ENCODE measurements at regions not wholly inside any gene's neighbourhood (a gene's known extent, or its start where the extent isn't known, plus 50 kb on each side); places are given as distances from the start of the nearest gene placed in this dataset.
A peak's percentile ranks its signal among the peaks of the same experiment; 100 is the strongest.

- Histone ChIP-seq H3K27ac (no peak overlapping the region), H3K4me3 (no peak overlapping the region), H3K4me1 (peaks cover 0 to 19% (median 15%) of the 10 kb centered on the region in 4 donors), H3K27me3 (no peaks in the 10 kb centered on the region), H3K36me3 (no peaks in the 10 kb centered on the region), H3K9me3 (no peaks in the 10 kb centered on the region)
- DNase-seq (no peak), ATAC-seq (ENCODE audit: low FRiP score in 2 of 2) (no peak)
- WGBS, 2 donors, result 82 to 87% methylated on average over 1 of the region's 1 CpG
- TF ChIP-seq EP300 (IDR thresholded peaks at IDR 0.05), result no peak
- TF ChIP-seq POLR2A (IDR thresholded peaks at IDR 0.05), result no peak
- TF ChIP-seq POLR2AphosphoS5 (IDR thresholded peaks at IDR 0.05), result no peak
- TF ChIP-seq, protein P1, sequence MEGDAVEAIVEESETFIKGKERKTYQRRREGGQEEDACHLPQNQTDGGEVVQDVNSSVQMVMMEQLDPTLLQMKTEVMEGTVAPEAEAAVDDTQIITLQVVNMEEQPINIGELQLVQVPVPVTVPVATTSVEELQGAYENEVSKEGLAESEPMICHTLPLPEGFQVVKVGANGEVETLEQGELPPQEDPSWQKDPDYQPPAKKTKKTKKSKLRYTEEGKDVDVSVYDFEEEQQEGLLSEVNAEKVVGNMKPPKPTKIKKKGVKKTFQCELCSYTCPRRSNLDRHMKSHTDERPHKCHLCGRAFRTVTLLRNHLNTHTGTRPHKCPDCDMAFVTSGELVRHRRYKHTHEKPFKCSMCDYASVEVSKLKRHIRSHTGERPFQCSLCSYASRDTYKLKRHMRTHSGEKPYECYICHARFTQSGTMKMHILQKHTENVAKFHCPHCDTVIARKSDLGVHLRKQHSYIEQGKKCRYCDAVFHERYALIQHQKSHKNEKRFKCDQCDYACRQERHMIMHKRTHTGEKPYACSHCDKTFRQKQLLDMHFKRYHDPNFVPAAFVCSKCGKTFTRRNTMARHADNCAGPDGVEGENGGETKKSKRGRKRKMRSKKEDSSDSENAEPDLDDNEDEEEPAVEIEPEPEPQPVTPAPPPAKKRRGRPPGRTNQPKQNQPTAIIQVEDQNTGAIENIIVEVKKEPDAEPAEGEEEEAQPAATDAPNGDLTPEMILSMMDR (IDR thresholded peaks at IDR 0.05), result no peak
These were observed 337.0 kb upstream of the NR5A2 start for GRCh38 chr1:199690496-199690895.

GRCh38 chr1:199691540-199691939 lies 336.0 kb upstream of the NR5A2 start:
- DNase-seq (peak in 1 of 2 donors; percentile 35), ATAC-seq (ENCODE audit: low FRiP score in 2 of 2) (peak; percentile 67 to 83)
- H3K4me1 ChIP-seq, result peaks cover 0 to 19% (median 15%) of the 10 kb centered on the region in 4 donors
- H3K9me3 ChIP-seq, result no peaks in the 10 kb centered on the region
- TF ChIP-seq EP300 (IDR thresholded peaks at IDR 0.05), result no peak
- TF ChIP-seq, protein P1 (IDR thresholded peaks at IDR 0.05), result peak in 2 of 6 experiments; percentile 13 to 25
- no peak for TF ChIP-seq POLR2A (IDR thresholded peaks at IDR 0.05)
- peak in 1 of 2 donors; percentile 49 for TF ChIP-seq POLR2AphosphoS5 (IDR thresholded peaks at IDR 0.05)
- H3K27me3 ChIP-seq, result no peaks in the 10 kb centered on the region
- no peaks in the 10 kb centered on the region for H3K36me3 ChIP-seq
- no peak overlapping the region for H3K4me3 ChIP-seq
- no peak overlapping the region for H3K27ac ChIP-seq
- 34 to 35% methylated on average over 3 of the region's 3 CpGs for WGBS, 2 donors

- Histone ChIP-seq H3K27me3 (no peaks in the 10 kb centered on the region), H3K4me3 (no peak overlapping the region), H3K9me3 (no peaks in the 10 kb centered on the region), H3K4me1 (peaks cover 0 to 16% (median 14%) of the 10 kb centered on the region in 4 donors), H3K36me3 (no peaks in the 10 kb centered on the region), H3K27ac (no peak overlapping the region)
- ATAC-seq (ENCODE audit: low FRiP score in 2 of 2), result no peak
- 92 to 96% methylated on average over 2 of the region's 2 CpGs for WGBS, 2 donors
- no peak for DNase-seq
- no peak for TF ChIP-seq EP300 (IDR thresholded peaks at IDR 0.05)
- TF ChIP-seq POLR2A (IDR thresholded peaks at IDR 0.05), result no peak
- no peak for TF ChIP-seq POLR2AphosphoS5 (IDR thresholded peaks at IDR 0.05)
- TF ChIP-seq, protein P1 (IDR thresholded peaks at IDR 0.05), result no peak
These were observed 333.8 kb upstream of the NR5A2 start for GRCh38 chr1:199693724-199694123.

- TF ChIP-seq, protein P1 (IDR thresholded peaks at IDR 0.05), result no peak
- TF ChIP-seq EP300 (IDR thresholded peaks at IDR 0.05) (no peak), POLR2A (IDR thresholded peaks at IDR 0.05) (no peak), POLR2AphosphoS5 (IDR thresholded peaks at IDR 0.05) (no peak)
- H3K27ac ChIP-seq, result no peak overlapping the region
- H3K9me3 ChIP-seq, result no peaks in the 10 kb centered on the region
- DNase-seq, result no peak
- no peaks in the 10 kb centered on the region for H3K27me3 ChIP-seq
- H3K36me3 ChIP-seq, result no peaks in the 10 kb centered on the region
- no peak for ATAC-seq (ENCODE audit: low FRiP score in 2 of 2)
- H3K4me1 ChIP-seq, result peaks cover 0 to 13% (median 7%) of the 10 kb centered on the region in 4 donors
- 69 to 78% methylated on average over 2 of the region's 2 CpGs for WGBS, 2 donors
- no peak overlapping the region for H3K4me3 ChIP-seq
These were observed 331.3 kb upstream of the NR5A2 start for GRCh38 chr1:199696225-199696624.

- H3K36me3 ChIP-seq, result no peaks in the 10 kb centered on the region
- no peak for ATAC-seq (ENCODE audit: low FRiP score in 2 of 2)
These were observed 329.3 kb upstream of the NR5A2 start for GRCh38 chr1:199698222-199698621.

More at GRCh38 chr1:199698222-199698621, 329.3 kb upstream of the NR5A2 start:
- Histone ChIP-seq H3K9me3 (no peaks in the 10 kb centered on the region), H3K27ac (no peak overlapping the region), H3K27me3 (no peaks in the 10 kb centered on the region), H3K4me3 (no peak overlapping the region), H3K4me1 (no peaks in the 10 kb centered on the region)
- DNase-seq, result no peak
- TF ChIP-seq, protein P1 (IDR thresholded peaks at IDR 0.05), result no peak
- TF ChIP-seq POLR2AphosphoS5 (IDR thresholded peaks at IDR 0.05), result no peak
- TF ChIP-seq EP300 (IDR thresholded peaks at IDR 0.05), result no peak

All from upper lobe of left lung (tissue), 6 donors.